Islet of Langerhans (tissue), 1 donor: ENCODE measurements at regions not wholly inside any gene's neighbourhood (a gene's known extent, or its start where the extent isn't known, plus 50 kb on each side); places are given as distances from the start of the nearest gene placed in this dataset.
A peak's percentile ranks its signal among the peaks of the same experiment; 100 is the strongest.
"Not testable (repeated sequence)": the region's sequence is repeated elsewhere in the genome, so short reads cannot be mapped to it uniquely, and the experiment has no call there.

Source experiments
- FAIRE-seq: peaks from one replicate; lab custom pipeline; 2011; peaks lifted over from hg19 to GRCh38; lab: Jason Lieb, UNC

DNA sequence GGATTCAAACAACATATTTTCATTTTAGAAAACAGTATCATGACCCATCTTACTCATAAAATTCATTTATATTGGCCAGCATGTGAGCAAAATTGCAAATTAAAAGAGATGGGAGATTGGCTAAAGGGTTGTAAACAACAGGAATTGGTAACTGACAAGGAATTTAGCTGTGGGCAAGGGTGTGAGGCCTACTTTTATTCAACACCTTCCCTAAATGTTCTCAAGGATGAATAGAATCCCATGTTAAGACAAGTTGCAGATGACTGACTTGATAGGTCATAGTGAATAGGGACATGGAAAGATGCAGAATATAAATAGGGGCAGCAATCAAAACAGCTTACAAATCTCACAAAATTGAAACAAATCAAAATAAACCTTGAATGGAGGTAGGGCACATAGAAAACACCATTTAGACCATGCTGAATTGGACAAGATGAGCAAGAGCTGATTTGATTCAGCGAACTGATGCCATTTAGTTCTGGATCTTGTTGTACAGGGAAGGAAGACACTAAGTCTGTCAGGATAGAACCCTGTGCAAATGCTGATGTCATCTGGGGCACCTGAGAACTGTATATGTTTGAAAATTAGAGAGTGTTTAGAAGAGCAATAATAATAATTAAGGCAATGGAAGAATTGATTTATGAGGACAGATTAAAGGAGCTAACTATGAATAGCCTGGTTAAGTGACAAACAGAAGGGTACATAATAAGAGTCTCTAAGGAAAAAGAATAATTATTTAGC is 509.7 kb downstream of the ZEB2 start:
- FAIRE-seq = no peak

DNA sequence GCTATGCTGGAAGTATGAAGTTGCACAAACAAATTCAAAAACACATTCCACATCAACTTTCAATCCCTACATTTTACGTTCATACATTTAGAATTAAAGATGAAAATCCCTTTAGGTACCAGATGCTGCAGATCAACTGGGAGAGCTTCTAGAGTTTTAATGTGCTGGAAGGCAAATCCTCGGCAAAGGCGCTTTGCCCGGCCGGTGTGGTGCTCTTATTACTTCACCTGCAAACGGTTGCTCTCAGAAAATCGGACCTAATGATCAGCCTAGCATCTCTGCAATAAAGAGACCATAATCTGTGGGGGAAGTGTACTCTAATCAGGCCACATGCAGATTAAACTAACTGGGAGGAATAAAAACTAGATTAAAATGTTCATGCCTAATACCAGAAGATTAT is 513.8 kb downstream of the ZEB2 start:
- FAIRE-seq = no peak

DNA sequence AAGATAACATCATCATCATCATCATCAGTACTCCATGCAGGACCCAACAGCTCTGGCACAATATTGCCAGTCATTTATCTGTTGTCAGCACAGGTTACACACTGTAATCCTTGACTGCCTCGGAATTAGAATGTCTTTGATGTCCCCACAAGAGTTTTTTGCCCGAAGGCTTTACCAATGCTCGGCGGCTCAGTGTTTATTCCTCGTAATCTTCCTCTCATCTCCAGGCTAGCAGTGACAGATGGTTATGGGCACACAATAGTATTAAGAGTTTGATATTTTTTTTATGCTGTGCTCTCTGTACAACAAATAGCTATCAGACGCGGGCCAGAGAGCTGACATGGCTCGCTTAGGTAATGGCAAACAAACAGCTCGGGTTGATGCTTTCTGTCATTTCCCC is 515.2 kb downstream of the ZEB2 start:
- FAIRE-seq = no peak

DNA sequence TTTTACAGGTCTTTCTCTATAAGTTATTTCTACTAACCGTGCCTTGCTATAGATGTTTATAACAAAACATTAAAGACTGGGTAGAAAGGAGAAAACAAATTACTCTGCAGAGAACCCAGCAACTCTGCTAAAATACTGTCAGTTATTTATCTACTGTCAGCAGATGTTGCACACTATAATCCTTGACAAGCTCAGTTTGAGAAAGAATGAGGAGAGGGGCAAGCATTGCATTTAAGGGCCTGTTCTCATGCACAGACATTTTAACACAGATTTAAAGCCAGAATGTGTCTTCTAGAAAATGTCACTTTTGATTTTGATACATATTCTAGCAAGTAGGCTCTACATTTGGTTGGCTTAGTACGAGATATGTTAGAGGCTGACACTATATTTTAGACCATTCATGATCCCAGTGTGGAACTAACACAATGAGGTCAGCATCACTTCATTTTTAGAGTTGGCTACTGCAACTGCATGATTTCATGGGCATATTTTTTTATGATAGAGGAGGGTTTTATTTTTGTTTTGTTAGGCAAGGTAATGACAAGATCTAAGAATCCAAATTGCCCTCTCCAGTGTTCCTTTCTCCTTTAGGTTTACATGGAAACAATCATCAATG is 516.4 kb downstream of the ZEB2 start:
- FAIRE-seq = no peak

DNA sequence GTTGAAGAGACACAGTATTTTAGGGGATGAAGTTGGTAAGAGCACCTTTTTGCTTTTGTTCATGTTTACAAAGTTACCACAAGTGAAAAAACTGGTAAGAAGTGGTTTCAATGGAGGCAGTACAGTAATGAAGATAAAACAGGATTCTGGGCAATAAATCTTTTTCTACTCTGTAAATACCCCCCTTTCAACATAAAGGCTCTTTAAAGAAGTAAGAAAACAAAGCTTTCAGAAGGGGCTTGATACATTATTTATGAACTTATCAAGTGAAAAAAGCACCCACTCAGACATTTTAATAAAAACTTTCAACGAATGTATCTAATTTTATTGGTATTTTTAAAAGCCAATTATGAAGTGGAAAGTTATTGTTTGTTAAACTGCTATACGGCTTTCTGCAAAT is 522.9 kb downstream of the ZEB2 start:
- no peak for FAIRE-seq

DNA sequence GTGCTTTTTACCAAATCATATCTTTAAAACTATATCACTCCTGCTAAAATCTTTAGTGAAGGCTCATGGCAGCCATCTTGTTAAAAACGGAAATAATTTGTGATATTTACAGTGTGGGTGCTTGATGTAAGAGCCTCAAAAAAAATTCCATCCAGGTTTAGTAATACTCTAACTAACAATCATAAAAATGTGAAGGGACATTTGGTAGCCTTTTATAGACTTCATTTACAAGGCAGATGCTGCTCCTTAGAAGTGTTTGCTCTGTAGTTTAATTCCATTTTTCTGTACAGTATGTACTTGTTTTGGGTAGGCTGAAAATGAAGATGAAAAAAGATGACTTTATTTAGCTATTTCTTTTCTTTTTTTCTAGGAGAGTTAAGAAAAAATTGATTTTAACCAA is 525.0 kb downstream of the ZEB2 start:
- FAIRE-seq = no peak

DNA sequence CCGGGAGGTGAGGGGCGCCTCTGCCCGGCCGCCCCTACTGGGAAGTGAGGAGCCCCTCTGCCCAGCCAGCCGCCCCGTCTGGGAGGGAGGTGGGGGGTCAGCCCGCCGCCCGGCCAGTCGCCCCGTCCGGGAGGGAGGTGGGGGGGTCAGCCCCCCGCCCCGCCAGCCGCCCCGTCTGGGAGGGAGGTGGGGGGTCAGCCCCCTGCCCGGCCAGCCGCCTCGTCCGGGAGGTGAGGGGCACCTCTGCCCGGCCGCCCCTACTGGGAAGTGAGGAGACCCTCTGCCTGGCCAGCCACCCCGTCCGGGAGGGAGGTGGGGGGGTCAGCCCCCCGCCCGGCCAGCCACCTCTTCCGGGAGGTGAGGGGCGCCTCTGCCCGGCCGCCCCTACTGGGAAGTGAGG is 528.3 kb downstream of the ZEB2 start:
- FAIRE-seq = not testable (repeated sequence)

DNA sequence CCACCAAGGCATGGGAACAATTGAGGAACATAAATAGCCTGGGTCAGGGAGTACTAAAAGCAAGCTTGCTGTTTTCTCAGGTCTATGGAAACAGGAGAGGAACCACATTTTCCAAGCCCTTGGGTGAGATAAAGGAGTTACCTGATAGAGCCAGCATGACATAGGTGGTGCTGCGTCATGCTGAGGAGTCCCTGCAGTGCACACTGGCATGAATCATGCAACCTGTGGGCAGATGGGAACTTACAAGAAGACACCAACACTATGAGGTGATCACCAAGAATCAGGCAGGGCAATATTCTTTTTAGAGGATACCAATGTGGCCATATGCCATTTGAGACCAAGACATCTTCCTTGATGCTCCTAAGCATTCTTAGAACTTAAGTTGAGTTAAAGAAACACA is 531.8 kb downstream of the ZEB2 start:
- no peak for FAIRE-seq

DNA sequence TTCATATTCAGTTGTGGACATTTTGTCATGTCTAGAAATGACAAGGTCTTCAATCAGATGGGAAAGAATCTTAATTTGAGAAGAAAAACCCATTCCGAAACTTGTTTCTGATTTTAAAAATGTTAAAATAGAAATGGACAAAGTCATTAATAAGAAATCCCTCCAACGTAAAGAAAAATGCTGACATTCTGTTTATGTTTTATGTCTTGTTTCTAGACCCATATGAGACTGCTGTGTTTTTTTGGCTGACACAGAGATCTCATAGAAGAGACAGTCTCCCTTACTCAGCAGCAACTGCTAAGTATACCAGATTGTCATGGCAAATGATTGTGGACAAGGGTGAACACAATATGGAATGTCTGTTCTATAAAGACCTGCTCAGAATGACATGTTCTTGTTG is 538.5 kb downstream of the ZEB2 start:
- FAIRE-seq = no peak

DNA sequence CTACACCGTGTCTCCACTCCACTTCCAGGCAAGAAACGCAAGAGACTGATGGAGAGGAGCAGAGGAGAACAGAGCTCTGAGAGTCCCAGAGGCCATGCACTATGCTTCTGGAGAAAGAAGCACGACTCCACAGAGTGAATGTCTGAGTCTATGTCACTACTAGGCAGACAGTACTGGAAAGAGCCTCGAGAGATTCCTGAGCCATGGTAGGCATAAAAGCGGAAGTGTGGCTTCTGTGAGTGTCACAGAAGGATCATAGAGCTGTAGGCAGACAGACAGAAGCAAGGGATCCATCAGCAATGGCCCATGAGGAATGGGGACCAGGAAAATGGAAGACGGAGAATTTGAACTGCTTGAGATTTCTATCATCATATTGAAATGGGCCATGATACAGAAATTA is 542.6 kb downstream of the ZEB2 start:
- no peak for FAIRE-seq

DNA sequence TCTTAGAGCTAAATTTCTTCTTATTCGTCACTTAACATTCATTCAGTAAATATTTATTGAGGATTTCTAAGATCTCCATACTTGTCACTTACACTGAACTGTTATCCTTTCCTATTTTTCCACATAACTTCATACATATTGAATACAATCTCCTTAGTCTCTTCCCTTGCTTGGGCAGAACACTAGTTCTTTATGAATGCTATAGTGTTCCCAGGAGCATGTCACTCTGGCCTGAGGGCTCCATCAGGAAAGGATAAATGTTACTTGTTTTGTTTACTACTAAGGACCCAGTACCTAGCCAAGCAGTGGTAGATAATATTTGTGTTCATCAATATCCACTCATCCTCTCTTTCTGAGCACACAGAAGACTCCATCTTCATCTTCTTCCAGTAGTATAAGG is 544.7 kb downstream of the ZEB2 start:
- FAIRE-seq = no peak

DNA sequence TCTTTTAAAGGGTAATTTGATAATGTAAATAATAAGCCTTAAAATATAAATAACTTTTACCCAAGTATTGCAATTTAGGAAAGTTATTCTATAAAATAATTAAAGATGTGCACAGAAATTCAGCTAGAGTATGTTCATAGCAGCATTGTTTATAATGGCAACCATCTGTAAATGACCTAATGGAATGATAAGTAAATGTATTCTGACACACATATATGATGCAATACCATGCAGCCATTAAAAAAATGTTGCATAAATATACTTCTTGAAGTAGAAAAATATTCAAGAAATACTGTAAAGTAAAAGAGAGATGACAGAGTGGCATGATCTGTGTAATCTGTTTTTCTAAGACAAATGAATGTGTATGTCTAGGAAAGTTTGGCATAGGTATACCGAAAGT is 545.7 kb downstream of the ZEB2 start:
- no peak for FAIRE-seq

DNA sequence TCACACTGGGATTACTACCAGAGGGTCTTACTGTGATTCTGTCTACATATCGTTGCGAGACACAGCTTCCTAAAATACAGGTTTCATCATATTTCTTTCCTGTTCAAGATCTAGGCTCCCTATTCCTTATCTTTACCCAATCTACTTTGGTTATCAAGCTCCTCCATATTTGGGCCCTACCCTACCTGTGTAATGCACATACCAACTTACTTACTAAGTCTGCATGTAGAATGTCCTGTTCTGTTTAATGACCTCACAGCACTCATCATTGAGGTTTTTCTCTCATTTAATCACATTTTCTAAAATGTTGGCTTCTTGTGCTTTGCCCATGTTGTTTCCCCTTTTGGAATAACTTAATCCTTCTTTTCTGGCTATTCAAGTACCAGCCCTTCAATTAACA is 551.1 kb downstream of the ZEB2 start:
- no peak for FAIRE-seq

DNA sequence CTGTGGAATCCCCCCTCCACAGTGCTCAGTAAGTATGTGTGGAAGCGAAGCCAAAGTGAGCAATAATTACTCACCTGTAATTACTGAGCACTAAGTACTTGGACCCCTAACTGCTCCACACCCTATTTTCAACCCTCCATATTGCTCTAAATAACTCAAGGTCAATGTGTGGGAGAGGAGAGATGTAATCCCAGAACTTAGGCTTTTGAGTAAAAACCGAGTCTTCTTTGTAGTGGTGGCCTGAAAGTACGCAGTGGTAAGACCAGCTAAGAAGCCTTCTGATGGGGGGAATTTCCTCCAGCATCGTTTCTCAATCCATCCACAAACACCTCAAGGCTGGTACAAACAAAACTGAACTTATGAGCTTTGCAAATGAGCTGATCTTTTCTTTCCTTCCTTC is 551.6 kb downstream of the ZEB2 start:
- FAIRE-seq = no peak

DNA sequence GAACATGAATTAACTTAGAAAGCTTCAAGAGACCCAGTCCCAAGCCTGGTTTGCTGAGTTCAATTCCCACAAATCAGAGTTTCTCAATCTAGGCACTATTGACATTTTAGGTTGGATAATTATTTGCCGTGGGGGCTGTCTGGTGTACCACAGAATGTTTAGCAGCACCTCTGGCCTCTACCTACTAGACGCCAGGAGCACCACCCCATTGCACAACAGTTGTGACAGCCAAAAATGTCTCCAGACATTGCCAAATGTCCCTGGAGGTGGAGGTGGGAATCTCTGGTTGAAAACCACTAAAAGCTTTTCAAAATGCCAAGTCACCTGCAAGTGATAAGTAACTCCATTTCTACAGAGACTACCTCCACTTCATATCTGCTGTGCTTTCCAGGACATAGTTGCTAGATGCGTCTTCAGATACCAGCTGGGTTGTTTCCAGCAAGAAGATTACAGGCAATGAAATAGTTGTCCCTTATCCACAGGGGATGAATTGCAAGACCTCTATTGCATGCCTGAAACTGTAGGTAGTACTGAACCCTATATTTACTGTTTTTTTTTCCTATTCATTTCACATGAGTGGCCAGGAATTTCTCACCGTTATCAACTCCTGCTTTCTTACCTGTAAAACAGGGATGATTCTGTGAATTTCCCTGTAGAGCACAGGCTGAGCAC is 554.3 kb downstream of the ZEB2 start:
- no peak for FAIRE-seq

DNA sequence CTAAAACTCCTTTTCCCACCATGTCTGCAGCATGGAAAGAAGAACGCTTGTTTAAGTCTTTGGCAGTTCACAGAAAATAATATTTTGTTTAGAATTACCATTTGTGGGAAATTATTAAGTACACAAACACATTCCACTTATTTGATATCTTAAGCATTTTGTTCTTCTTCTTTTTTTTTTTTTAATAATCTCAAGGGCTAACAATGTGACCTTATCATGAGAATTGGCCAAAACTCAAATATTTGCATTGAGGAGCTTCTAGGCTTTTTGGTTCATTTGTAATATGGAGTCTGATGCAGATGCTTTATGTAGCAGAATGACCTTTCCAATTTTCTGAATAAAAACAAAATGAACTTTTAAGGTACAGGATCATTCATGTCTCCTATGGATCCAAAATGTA is 555.0 kb downstream of the ZEB2 start:
- no peak for FAIRE-seq

DNA sequence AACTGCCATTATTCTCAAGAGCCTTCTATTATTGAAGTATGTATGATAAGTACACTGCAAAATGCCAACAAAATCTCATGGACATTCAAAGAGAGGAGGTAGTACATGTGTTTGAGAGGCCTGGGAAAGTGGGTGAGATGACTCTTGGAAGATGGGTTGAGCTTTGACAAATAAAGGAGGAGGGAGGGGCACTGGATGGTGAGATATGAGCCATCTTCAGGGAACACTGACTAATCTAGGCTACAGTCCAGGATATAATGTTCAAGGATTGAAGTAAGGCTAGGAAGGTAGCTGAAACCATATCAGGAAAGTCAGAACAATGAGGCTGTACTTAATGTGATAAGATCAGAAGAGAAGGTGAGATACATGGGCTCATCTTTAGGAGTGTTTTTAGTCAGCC is 559.7 kb downstream of the ZEB2 start:
- FAIRE-seq = no peak

DNA sequence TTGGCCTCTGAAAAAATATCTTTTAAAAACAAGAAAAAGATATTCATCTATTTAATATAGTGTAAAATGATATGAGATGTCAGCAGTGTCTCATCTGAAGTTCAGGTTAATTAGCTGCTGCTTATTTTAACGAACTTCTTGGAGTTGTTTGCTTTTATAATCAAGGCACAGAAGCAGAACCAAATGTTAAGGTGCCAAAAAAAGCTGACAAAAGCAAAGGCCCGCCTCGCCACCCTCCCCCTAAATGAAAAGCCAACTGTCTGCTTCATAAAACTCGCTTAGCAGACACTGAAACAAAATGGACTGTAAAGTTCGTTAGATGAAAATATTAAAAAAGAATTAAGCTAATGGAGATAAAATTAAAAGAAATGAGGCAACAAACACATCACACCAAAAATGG is 562.6 kb downstream of the ZEB2 start:
- FAIRE-seq = no peak

DNA sequence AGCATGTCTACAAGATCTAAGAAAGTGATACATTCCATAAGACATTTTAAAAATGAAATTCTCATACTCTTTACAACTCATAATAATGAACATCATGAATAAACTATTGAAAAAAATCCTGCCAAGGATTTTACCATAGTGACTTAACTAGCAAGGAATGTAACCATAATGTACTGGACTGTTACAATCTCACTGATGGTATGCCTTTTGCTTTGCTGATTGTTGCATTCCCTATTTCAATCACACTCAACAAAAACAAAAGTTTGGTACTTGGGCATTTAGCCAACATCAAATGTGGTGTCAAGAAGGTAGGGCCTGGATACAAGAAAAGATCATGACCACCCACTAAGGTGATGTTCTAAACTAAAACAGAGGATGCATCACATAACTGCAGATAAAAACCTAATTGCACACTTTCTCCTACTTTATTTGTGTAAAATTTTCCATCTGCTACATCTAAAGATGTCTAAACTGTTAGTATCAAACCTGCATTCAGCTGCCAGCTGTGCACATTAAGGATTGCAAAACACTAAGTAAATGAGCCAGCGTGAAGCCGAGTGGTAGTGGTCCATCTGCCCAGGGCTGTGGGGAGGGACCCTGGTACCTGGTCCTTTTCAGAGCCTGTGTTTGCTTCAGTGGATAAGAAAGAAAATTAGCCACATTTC is 564.4 kb downstream of the ZEB2 start:
- peak; percentile 17 for FAIRE-seq

DNA sequence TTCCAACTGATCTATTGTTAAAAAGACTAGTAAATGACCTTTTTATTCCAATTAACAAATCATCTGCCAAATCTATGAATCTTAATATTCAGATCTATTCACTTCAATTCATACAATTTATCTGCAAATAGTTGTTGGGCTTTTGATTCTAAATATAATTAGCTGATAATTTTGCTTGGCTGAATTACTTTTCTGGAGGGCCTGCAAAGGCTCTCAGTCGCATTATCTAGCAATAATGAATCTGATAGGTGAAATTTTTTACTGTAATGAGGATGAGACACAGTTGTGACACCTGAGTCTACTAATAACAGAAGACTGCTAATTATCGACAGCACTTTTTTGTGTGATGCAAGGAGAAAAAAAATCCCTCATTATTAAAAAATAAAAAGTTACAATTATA is 565.1 kb downstream of the ZEB2 start:
- no peak for FAIRE-seq

DNA sequence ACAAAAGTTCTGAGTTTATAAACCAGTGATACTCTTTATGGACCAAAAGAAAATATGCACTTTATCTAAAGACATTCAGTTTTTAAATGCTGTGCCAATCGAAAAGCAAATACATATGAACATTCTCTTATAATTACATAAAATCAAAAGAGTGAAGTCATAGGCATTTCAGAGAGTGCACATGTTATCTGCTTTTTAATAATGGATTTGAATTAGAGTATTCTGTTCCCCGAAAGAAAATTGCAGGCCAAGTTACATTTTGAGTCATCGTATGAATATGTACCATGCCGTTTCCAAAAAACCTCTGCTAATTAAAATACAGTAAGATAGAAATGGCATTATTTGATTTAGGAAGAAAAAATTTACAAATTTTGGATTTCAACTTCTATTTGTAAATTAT is 565.7 kb downstream of the ZEB2 start:
- peak; percentile 73 for FAIRE-seq

DNA sequence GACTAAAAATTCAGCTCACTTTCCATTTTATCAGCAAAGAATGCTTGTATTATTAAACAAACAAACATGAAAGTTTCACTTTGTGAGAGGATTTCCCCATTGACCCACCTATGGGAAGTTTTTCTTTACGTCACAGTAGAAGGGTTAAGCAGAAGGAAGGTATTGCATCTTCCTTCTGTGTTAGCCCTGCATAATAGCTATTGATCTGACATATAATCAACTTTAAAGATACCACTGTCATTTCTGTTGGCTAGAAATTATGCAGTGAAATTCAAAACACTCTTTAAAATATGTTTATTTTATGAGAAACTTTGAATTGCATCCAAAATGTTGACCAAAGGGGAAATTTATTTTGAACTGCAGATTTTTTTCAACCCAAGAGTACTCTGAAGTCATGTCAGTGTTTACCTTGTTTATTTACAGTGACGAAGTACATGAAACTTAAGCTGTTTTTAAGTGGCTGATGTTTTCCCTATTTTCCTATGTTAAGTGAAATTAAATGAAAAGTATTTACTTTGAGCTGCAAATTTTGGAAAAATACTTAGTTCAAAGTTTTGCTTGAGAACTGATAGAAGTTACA is 566.4 kb downstream of the ZEB2 start:
- no peak for FAIRE-seq

DNA sequence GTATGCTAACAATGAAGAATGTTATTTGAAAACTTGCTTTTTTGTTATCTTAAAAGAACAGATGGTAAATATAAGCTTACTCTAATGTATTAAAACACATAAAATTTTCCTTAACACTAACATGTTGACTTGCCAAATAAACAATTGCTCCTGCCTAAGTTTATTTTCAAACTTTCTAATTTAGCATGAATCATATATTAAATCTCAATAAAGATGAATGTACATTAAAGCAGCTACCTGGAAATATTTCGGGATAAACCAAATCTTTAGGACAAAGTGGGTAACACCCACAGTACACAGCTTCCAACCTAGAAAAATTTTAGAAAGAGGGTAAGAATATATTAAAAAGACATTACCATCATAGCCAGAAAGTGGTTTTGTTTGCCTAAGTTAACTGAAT is 567.4 kb downstream of the ZEB2 start:
- FAIRE-seq = no peak
